H1 (cell line): ENCODE measurements at regions not wholly inside any gene's neighbourhood (a gene's known extent, or its start where the extent isn't known, plus 50 kb on each side); places are given as distances from the start of the nearest gene placed in this dataset.

Experiments used
- CTCF ChIA-PET: fragments of 300-600 bp; sonication (Branson Sonifier 250); formaldehyde crosslinking; loops from one replicate; lab custom pipeline; 2021; ENCODE audit not compliant: partially characterized antibody; lab: Charles Lee
- POLR2A ChIA-PET: fragments of 300-600 bp; sonication (Branson Sonifier 250); formaldehyde crosslinking; loops from one replicate; lab custom pipeline; 2021; ENCODE audit warnings: inconsistent platforms; ENCODE audit not compliant: partially characterized antibody; lab: Charles Lee
- DNase-seq, 2 experiments: peaks; one replicate each; pipeline versions ENCODE4 v3.0.0 to v3.0.0-alpha.2; 2010 to 2022; ENCODE audit warnings: low spot score in 2 of 2, low read depth in 1 of 2, mixed read lengths in 1 of 2
- FAIRE-seq: peaks from 2 replicates; lab custom pipeline; 2011; peaks lifted over from hg19 to GRCh38; lab: Jason Lieb, UNC
- H2AFZ ChIP-seq: 2 replicates; pipeline ENCODE4 v1.8.1; 2012; ENCODE audit warnings: low read length, inconsistent platforms
- H2AK5ac ChIP-seq: 2 replicates; pipeline ENCODE4 v1.6.1; 2013; ENCODE audit warnings: low read depth, low read length
- H2BK120ac ChIP-seq: replicated peaks from 2 replicates; pipeline ENCODE3; 2013; ENCODE audit warnings: low read depth, low read length, inconsistent platforms
- H2BK12ac ChIP-seq: 2 replicates; pipeline ENCODE4 v1.6.1; 2013; ENCODE audit warnings: low read depth, low read length
- H2BK15ac ChIP-seq: 2 replicates; pipeline ENCODE4 v1.6.1; 2013; ENCODE audit warnings: low read length
- H2BK20ac ChIP-seq: 2 replicates; pipeline ENCODE4 v1.6.1; 2013; ENCODE audit warnings: low read length
- H2BK5ac ChIP-seq: 2 replicates; pipeline ENCODE4 v1.6.1; 2013; ENCODE audit warnings: low read depth, low read length
- H3K14ac ChIP-seq: 2 replicates; pipeline ENCODE4 v1.6.1; 2013; ENCODE audit warnings: inconsistent platforms; ENCODE audit not compliant: insufficient read length
- H3K18ac ChIP-seq: 2 replicates; pipeline ENCODE4 v1.6.1; 2013; ENCODE audit warnings: low read length; ENCODE audit errors: extremely low read depth
- H3K23ac ChIP-seq: 2 replicates; pipeline ENCODE4 v1.6.1; 2013; ENCODE audit warnings: inconsistent platforms; ENCODE audit not compliant: insufficient read length
- H3K23me2 ChIP-seq: 2 replicates; pipeline ENCODE4 v1.6.1; 2013; ENCODE audit warnings: low read depth, low read length
- H3K27ac ChIP-seq: 2 replicates; pipeline ENCODE4 v1.6.1; 2011; ENCODE audit warnings: low read depth, low read length, inconsistent platforms
- H3K27me3 ChIP-seq, 4 experiments: replicated peaks in 1 of 4; 1 replicate in 1 of 4; 2 replicates in 3 of 4; pipeline versions ENCODE4 v1.6.1 to v1.8.1; 2011 to 2013; ENCODE audit warnings: low read length in 3 of 4, mild to moderate bottlenecking in 3 of 4, inconsistent platforms in 2 of 4, mixed read lengths in 2 of 4, moderate library complexity in 1 of 4; ENCODE audit not compliant: control insufficient read depth in 3 of 4, insufficient read depth in 3 of 4; ENCODE audit errors: extremely low read depth in 1 of 4
- H3K36me3 ChIP-seq, 4 experiments: 2 replicates each; pipeline versions ENCODE4 v1.6.1 to v1.8.1; 2011 to 2013; ENCODE audit warnings: mild to moderate bottlenecking in 4 of 4, low read length in 3 of 4, moderate library complexity in 2 of 4, control low read depth in 1 of 4, inconsistent platforms in 1 of 4; ENCODE audit not compliant: insufficient read depth in 4 of 4, control insufficient read depth in 2 of 4
- H3K4ac ChIP-seq: replicated peaks from 2 replicates; pipeline ENCODE3; 2013; ENCODE audit warnings: low read length, low read depth, mixed read lengths, inconsistent platforms; ENCODE audit not compliant: insufficient read length
- H3K4me1 ChIP-seq, 4 experiments: replicated peaks in 1 of 4; 1 replicate in 1 of 4; 2 replicates in 3 of 4; pipeline versions ENCODE4 v1.6.1 to v1.8.1; 2011 to 2013; ENCODE audit warnings: low read length in 3 of 4, inconsistent platforms in 2 of 4, mixed read lengths in 1 of 4; ENCODE audit not compliant: insufficient read depth in 4 of 4, control insufficient read depth in 3 of 4
- H3K4me2 ChIP-seq, 2 experiments: 2 replicates each; pipeline versions ENCODE4 v1.6.1 to v1.8.1; 2011 to 2013; ENCODE audit warnings: low read depth in 2 of 2, low read length in 2 of 2, control low read depth in 1 of 2, inconsistent platforms in 1 of 2, mild to moderate bottlenecking in 1 of 2; ENCODE audit not compliant: insufficient read depth in 1 of 2
- H3K4me3 ChIP-seq, 4 experiments: fragments of 200-600, 300-600 bp in 1 of 4; sonication (generic), shearing (Covaris generic), sonication (Bioruptor Twin) in 1 of 4; 2 replicates each; pipeline versions ENCODE4 v1.5.1 to v1.8.1; 2011 to 2016; ENCODE audit warnings: low read length in 4 of 4, low read depth in 3 of 4, control low read depth in 2 of 4, inconsistent platforms in 2 of 4, mild to moderate bottlenecking in 2 of 4, mixed read lengths in 1 of 4, moderate library complexity in 1 of 4; ENCODE audit not compliant: insufficient read depth in 2 of 4; ENCODE audit errors: extremely low read depth in 1 of 4
- H3K56ac ChIP-seq: replicated peaks from 2 replicates; pipeline ENCODE3; 2013; ENCODE audit warnings: low read depth, mild to moderate bottlenecking, mixed read lengths, low read length, inconsistent platforms; ENCODE audit not compliant: insufficient read length
- H3K79me1 ChIP-seq: 2 replicates; pipeline ENCODE4 v1.6.1; 2013; ENCODE audit warnings: low read depth, low read length, control low read depth
- H3K79me2 ChIP-seq, 2 experiments: 2 replicates each; pipeline versions ENCODE4 v1.6.1 to v1.8.1; 2012 to 2013; ENCODE audit warnings: low read length in 2 of 2, mild to moderate bottlenecking in 2 of 2, inconsistent platforms in 1 of 2; ENCODE audit not compliant: insufficient read depth in 2 of 2, control insufficient read depth in 1 of 2
- H3K9ac ChIP-seq, 4 experiments: replicated peaks in 1 of 4; 1 replicate in 1 of 4; 2 replicates in 3 of 4; pipeline versions ENCODE4 v1.6.1 to v1.8.1; 2011 to 2013; ENCODE audit warnings: low read depth in 3 of 4, low read length in 3 of 4, control low read depth in 2 of 4, mild to moderate bottlenecking in 2 of 4, moderate library complexity in 2 of 4, inconsistent platforms in 1 of 4; ENCODE audit errors: extremely low read depth in 1 of 4
- H3K9me3 ChIP-seq, 2 experiments: 2 replicates each; pipeline versions ENCODE4 v1.6.1 to v1.8.1; 2012 to 2013; ENCODE audit warnings: mild to moderate bottlenecking in 2 of 2, moderate library complexity in 2 of 2, control low read depth in 1 of 2, inconsistent platforms in 1 of 2, low read depth in 1 of 2, low read length in 1 of 2, mixed read lengths in 1 of 2; ENCODE audit not compliant: insufficient read depth in 2 of 2
- H4K20me1 ChIP-seq, 2 experiments: replicated peaks in 1 of 2; 2 replicates each; pipeline versions ENCODE3 to v1.8.1; 2011 to 2013; ENCODE audit warnings: inconsistent platforms in 2 of 2, low read length in 2 of 2, mild to moderate bottlenecking in 1 of 2; ENCODE audit not compliant: insufficient read depth in 2 of 2, control insufficient read depth in 1 of 2
- H4K5ac ChIP-seq: 2 replicates; pipeline ENCODE4 v1.6.1; 2013; ENCODE audit warnings: low read length, low read depth, mixed read lengths, inconsistent platforms; ENCODE audit not compliant: insufficient read length
- H4K8ac ChIP-seq: 2 replicates; pipeline ENCODE4 v1.8.0; 2013; ENCODE audit warnings: mild to moderate bottlenecking, moderate library complexity, low read length, inconsistent platforms; ENCODE audit not compliant: insufficient read depth; ENCODE audit errors: extremely low read depth
- H4K91ac ChIP-seq: replicated peaks from 2 replicates; pipeline ENCODE3; 2013; ENCODE audit warnings: low read length, mixed read lengths, inconsistent platforms; ENCODE audit not compliant: insufficient read length
- ASH2L ChIP-seq: fragments of 200-600, 300-600 bp; sonication (generic); IDR thresholded peaks from one replicate; pipeline ENCODE4 v1.7.1; 2017; ENCODE audit warnings: low read length
- BACH1 ChIP-seq: IDR thresholded peaks from 2 replicates; pipeline ENCODE4 v1.6.1; 2012; ENCODE audit warnings: low read length, improper control_type of control experiment
- CBX5 ChIP-seq: fragments of 300-800, 300-1000 bp; sonication (generic); IDR thresholded peaks from 2 replicates; pipeline ENCODE4 v1.7.1; 2016; ENCODE audit warnings: antibody characterized with exemption, low read length, low read depth
- CHD1 ChIP-seq: IDR thresholded peaks from 2 replicates; pipeline ENCODE4 v1.6.1; 2012; ENCODE audit warnings: low read depth, low read length, improper control_type of control experiment
- EGR1 ChIP-seq: IDR thresholded peaks from 2 replicates; pipeline ENCODE4 v1.6.1; 2011; ENCODE audit warnings: low read depth, low read length, borderline replicate concordance
- EP300 ChIP-seq, 2 experiments: IDR thresholded peaks; 1 replicate in 1 of 2; 2 replicates in 1 of 2; pipeline ENCODE4 v1.6.1; 2011 to 2012; ENCODE audit warnings: low read depth in 2 of 2, low read length in 2 of 2, mild to moderate bottlenecking in 2 of 2, borderline replicate concordance in 1 of 2, inconsistent platforms in 1 of 2, moderate library complexity in 1 of 2
- HDAC6 ChIP-seq: IDR thresholded peaks from one replicate; pipeline ENCODE4 v1.7.1; 2012; ENCODE audit warnings: low read depth, mild to moderate bottlenecking, inconsistent platforms, low read length, moderate library complexity
- RBBP5 ChIP-seq: IDR thresholded peaks from 2 replicates; pipeline ENCODE4 v1.7.1; 2012; ENCODE audit warnings: low read depth, mild to moderate bottlenecking, inconsistent platforms, low read length, moderate library complexity, borderline replicate concordance
- SIN3A ChIP-seq, 2 experiments: IDR thresholded peaks in 1 of 2; conservative IDR thresholded peaks in 1 of 2; 2 replicates each; pipeline ENCODE4 v1.6.1; 2011 to 2012; ENCODE audit warnings: low read length in 2 of 2, improper control_type of control experiment in 1 of 2, low read depth in 1 of 2, mild to moderate bottlenecking in 1 of 2
- SRF ChIP-seq: IDR thresholded peaks from 2 replicates; pipeline ENCODE4 v1.6.1; 2011; ENCODE audit warnings: mild to moderate bottlenecking, low read depth, low read length, moderate library complexity
- TAF1 ChIP-seq: IDR thresholded peaks from 2 replicates; pipeline ENCODE4 v1.6.1; 2011; ENCODE audit warnings: mild to moderate bottlenecking, low read depth, low read length
- TAF7 ChIP-seq: optimal IDR thresholded peaks from 2 replicates; pipeline ENCODE3; 2011; ENCODE audit warnings: low read depth, mild to moderate bottlenecking, inconsistent platforms, low read length, moderate library complexity, borderline replicate concordance
- USF2 ChIP-seq: IDR thresholded peaks from 2 replicates; pipeline ENCODE4 v1.6.1; 2011; ENCODE audit warnings: low read length, improper control_type of control experiment
- WGBS, 2 experiments: shearing (Covaris generic) in 1 of 2; methylation state at CpG; one replicate each; pipeline versions ENCODE4 v1.1.6 to v1.1.7; 2013 to 2015; ENCODE audit warnings: low lambda C conversion rate in 2 of 2, mixed read lengths in 2 of 2, inconsistent platforms in 1 of 2, low coverage in 1 of 2, missing lambda C conversion rate in 1 of 2; ENCODE audit not compliant: insufficient replicate concordance in 2 of 2, insufficient coverage in 1 of 2, insufficient read length in 1 of 2; ENCODE audit errors: extremely low coverage in 1 of 2, missing lambda C conversion rate in 1 of 2; 5-methylcytosine and 5-hydroxymethylcytosine counted together

GRCh38 chr11:15870911-15871310, 485.4 kb downstream of the SOX6 start:
- no peaks in the 10 kb centered on the region for H3K27me3 ChIP-seq
- no peak overlapping the region for H3K4me2 ChIP-seq
- no peaks in the 10 kb centered on the region for H3K79me1 ChIP-seq
- H3K23ac ChIP-seq: no peak overlapping the region
- H3K14ac ChIP-seq: no peak overlapping the region
- H4K5ac ChIP-seq: no peak overlapping the region
- H2AFZ ChIP-seq: no peak overlapping the region
- peaks cover 0 to 3% of the 10 kb centered on the region in 2 experiments; a peak in 1 of 4 replicates for H3K9me3 ChIP-seq
- no peaks in the 10 kb centered on the region for H3K23me2 ChIP-seq
- H4K20me1 ChIP-seq: no peaks in the 10 kb centered on the region
- ChIA-PET CTCF (interaction anchor here (0.9 to 2.8 kb wide), 10 partner anchors 10 to 221 kb away, joined by 3 to 10 read pairs (median 4); no protein-coding TSS in a partner anchor), POLR2A (no interaction called here)
- no peak for FAIRE-seq
- H2BK15ac ChIP-seq: no peak overlapping the region
- H3K27ac ChIP-seq: no peak overlapping the region
- H3K4ac ChIP-seq: no peak overlapping the region
- no peak overlapping the region for H3K18ac ChIP-seq
- H3K4me3 ChIP-seq: no peak overlapping the region
- H2BK12ac ChIP-seq: no peak overlapping the region
- H3K9ac ChIP-seq: no peak overlapping the region
- H4K91ac ChIP-seq: no peak overlapping the region
- DNase-seq: no peak
- H4K8ac ChIP-seq: no peak overlapping the region
- H2BK120ac ChIP-seq: no peak overlapping the region
- peaks cover 0 to 8% (median 4%) of the 10 kb centered on the region in 4 experiments; a peak in 4 of 7 replicates for H3K4me1 ChIP-seq
- no peak overlapping the region for H2AK5ac ChIP-seq
- H2BK20ac ChIP-seq: no peak overlapping the region
- H3K36me3 ChIP-seq: no peaks in the 10 kb centered on the region
- no peaks in the 10 kb centered on the region for H3K79me2 ChIP-seq
- no peak overlapping the region for H2BK5ac ChIP-seq
- WGBS, 2 experiments: 87% methylated on average over 4 of the region's 4 CpGs; no CpG with 5 or more reads in 1 of the 2 experiments
- H3K56ac ChIP-seq: no peak overlapping the region
- no peak for TF ChIP-seq TAF1
- no peak for TF ChIP-seq BACH1
- no peak for TF ChIP-seq HDAC6
- no peak for TF ChIP-seq CBX5
- no peak for TF ChIP-seq USF2
- no peak for TF ChIP-seq RBBP5
- TF ChIP-seq ASH2L: no peak
- TF ChIP-seq SRF: no peak
- no peak for TF ChIP-seq EGR1
- TF ChIP-seq TAF7: no peak
- no peak for TF ChIP-seq EP300 (IDR thresholded peaks at IDR 0.05; ENCODE audit: borderline replicate concordance in 1 of 2, low read depth in 2 of 2, low read length in 2 of 2)
- TF ChIP-seq SIN3A (conservative IDR thresholded peaks at IDR 0.05 in 1 of 2, IDR thresholded peaks at IDR 0.05 in 1 of 2; ENCODE audit: low read depth in 1 of 2, low read length in 2 of 2): no peak
- TF ChIP-seq CHD1: no peak
